Kidney (tissue), 13 donors: ENCODE measurements at regions not wholly inside any gene's neighbourhood (a gene's known extent, or its start where the extent isn't known, plus 50 kb on each side); places are given as distances from the start of the nearest gene placed in this dataset.
A peak's percentile ranks its signal among the peaks of the same experiment; 100 is the strongest.
"Not testable (repeated sequence)": the region's sequence is repeated elsewhere in the genome, so short reads cannot be mapped to it uniquely, and the experiment has no call there.

Experiments
- DNase-seq, 5 donors: peaks; one replicate each; pipeline ENCODE4 v3.0.0-alpha.2; 2013 to 2020
- FAIRE-seq: peaks from 2 replicates; lab custom pipeline; 2012; peaks lifted over from hg19 to GRCh38; lab: Jason Lieb, UNC
- H3K27ac ChIP-seq, 2 donors: one replicate each; pipeline ENCODE4 v1.7.0; 2013; ENCODE audit warnings: low read depth in 2 of 2, low read length in 2 of 2, inconsistent platforms in 1 of 2
- H3K27me3 ChIP-seq: one replicate; pipeline ENCODE4 v1.7.1; 2013; ENCODE audit warnings: low read length, inconsistent platforms; ENCODE audit not compliant: control insufficient read depth, insufficient read depth
- H3K36me3 ChIP-seq, 3 donors: one replicate each; pipeline versions ENCODE4 v1.7.0 to v1.7.1; 2013; ENCODE audit warnings: low read length in 3 of 3, control low read depth in 1 of 3, inconsistent platforms in 1 of 3; ENCODE audit not compliant: insufficient read depth in 3 of 3, control insufficient read depth in 2 of 3
- H3K4me1 ChIP-seq, 3 donors: one replicate each; pipeline versions ENCODE4 v1.7.0 to v1.7.1; 2013; ENCODE audit warnings: low read length in 3 of 3, inconsistent platforms in 1 of 3, low read depth in 1 of 3; ENCODE audit not compliant: control insufficient read depth in 2 of 3, insufficient read depth in 2 of 3
- H3K4me3 ChIP-seq, 3 donors: one replicate each; pipeline versions ENCODE4 v1.7.0 to v1.8.1; 2013; ENCODE audit warnings: low read length in 3 of 3, control low read depth in 1 of 3, inconsistent platforms in 1 of 3
- H3K9ac ChIP-seq, 3 donors: one replicate each; pipeline versions ENCODE4 v1.7.0 to v1.7.1; 2013; ENCODE audit warnings: low read length in 3 of 3, control low read depth in 1 of 3, inconsistent platforms in 1 of 3
- H3K9me3 ChIP-seq, 3 donors: one replicate each; pipeline versions ENCODE4 v1.7.0 to v1.7.1; 2013; ENCODE audit warnings: low read length in 3 of 3, control low read depth in 1 of 3, inconsistent platforms in 1 of 3; ENCODE audit not compliant: control insufficient read depth in 2 of 3, insufficient read depth in 1 of 3
- CTCF ChIP-seq: IDR thresholded peaks from 3 replicates; pipeline ENCODE4 v1.5.1; 2012; ENCODE audit warnings: mild to moderate bottlenecking, moderate library complexity, borderline replicate concordance; ENCODE audit not compliant: insufficient read depth; ENCODE audit errors: extremely low read depth
- intact Hi-C: fragments of 100-400 bp; cut with DNase I; formaldehyde crosslinking; loops from one replicate; pipeline ENCODE4 v1.11.1; 2022
- donor health status: control.
- donor health status: control.
- donor health status: control.
- donor health status: control.
- donor health status: control.
- donor health status: DM: yes; HTN: yes; CAD: no.
- donor health status: Normal renal cell carcinoma (clear cell type).

- DNase-seq = no peak
- TF ChIP-seq CTCF = no peak
- Histone ChIP-seq H3K36me3 (no peaks in the 10 kb centered on the region), H3K27ac (no peak overlapping the region), H3K4me3 (no peak overlapping the region), H3K4me1 (peaks cover 0 to 6% (median 0%) of the 10 kb centered on the region in 3 donors), H3K27me3 (peaks cover 28% of the 10 kb centered on the region), H3K9ac (no peak overlapping the region), H3K9me3 (no peaks in the 10 kb centered on the region)
- FAIRE-seq = no peak
- intact Hi-C loops = no loop called here
Observed at GRCh38 chr7:155384751-155385150, 73.2 kb upstream of the EN2 start.

GRCh38 chr7:155385182-155385581 lies 72.7 kb upstream of the EN2 start:
- H3K9me3 ChIP-seq, H3K4me3 ChIP-seq, H3K4me1 ChIP-seq, intact Hi-C loops, H3K27ac ChIP-seq, H3K36me3 ChIP-seq, FAIRE-seq, H3K9ac ChIP-seq: not testable (repeated sequence)
- peaks cover 24% of the 10 kb centered on the region for H3K27me3 ChIP-seq
- DNase-seq = peak in 1 of 5 donors; percentile 57

GRCh38 chr7:155386608-155387007 lies 71.3 kb upstream of the EN2 start:
- H3K36me3 ChIP-seq = no peaks in the 10 kb centered on the region
- FAIRE-seq (no peak), DNase-seq (no peak)
- peaks cover 0 to 6% (median 0%) of the 10 kb centered on the region in 3 donors for H3K4me1 ChIP-seq
- no peak overlapping the region for H3K4me3 ChIP-seq
- intact Hi-C loops = no loop called here
- no peak for TF ChIP-seq CTCF
- peaks cover 15% of the 10 kb centered on the region for H3K27me3 ChIP-seq
- no peaks in the 10 kb centered on the region for H3K9me3 ChIP-seq
- H3K27ac ChIP-seq = no peak overlapping the region
- H3K9ac ChIP-seq = no peak overlapping the region

- Histone ChIP-seq H3K9ac (no peak overlapping the region), H3K27ac (no peak overlapping the region), H3K4me3 (no peak overlapping the region), H3K36me3 (no peaks in the 10 kb centered on the region), H3K4me1 (peaks cover 0 to 2% (median 0%) of the 10 kb centered on the region in 3 donors), H3K27me3 (peaks cover 11% of the 10 kb centered on the region), H3K9me3 (no peaks in the 10 kb centered on the region)
- FAIRE-seq = no peak
- intact Hi-C loops = no loop called here
- TF ChIP-seq CTCF = no peak
- DNase-seq = no peak
Observed at GRCh38 chr7:155387066-155387620, 70.8 kb upstream of the EN2 start.
